GM12874 (cell line): ENCODE measurements at regions not wholly inside any gene's neighbourhood (a gene's known extent, or its start where the extent isn't known, plus 50 kb on each side); places are given as distances from the start of the nearest gene placed in this dataset.

Experiments
- TF ChIP-seq, protein P1 (sequence below): IDR thresholded peaks from 2 replicates; pipeline ENCODE4 v1.5.1; 2011; ENCODE audit warnings: low read depth, mild to moderate bottlenecking, control low read depth, low read length, moderate library complexity; ENCODE audit not compliant: insufficient read depth

GRCh38 chr5:2591777-2592453 lies 159.6 kb downstream of the IRX2 start:
- TF ChIP-seq, protein P1, sequence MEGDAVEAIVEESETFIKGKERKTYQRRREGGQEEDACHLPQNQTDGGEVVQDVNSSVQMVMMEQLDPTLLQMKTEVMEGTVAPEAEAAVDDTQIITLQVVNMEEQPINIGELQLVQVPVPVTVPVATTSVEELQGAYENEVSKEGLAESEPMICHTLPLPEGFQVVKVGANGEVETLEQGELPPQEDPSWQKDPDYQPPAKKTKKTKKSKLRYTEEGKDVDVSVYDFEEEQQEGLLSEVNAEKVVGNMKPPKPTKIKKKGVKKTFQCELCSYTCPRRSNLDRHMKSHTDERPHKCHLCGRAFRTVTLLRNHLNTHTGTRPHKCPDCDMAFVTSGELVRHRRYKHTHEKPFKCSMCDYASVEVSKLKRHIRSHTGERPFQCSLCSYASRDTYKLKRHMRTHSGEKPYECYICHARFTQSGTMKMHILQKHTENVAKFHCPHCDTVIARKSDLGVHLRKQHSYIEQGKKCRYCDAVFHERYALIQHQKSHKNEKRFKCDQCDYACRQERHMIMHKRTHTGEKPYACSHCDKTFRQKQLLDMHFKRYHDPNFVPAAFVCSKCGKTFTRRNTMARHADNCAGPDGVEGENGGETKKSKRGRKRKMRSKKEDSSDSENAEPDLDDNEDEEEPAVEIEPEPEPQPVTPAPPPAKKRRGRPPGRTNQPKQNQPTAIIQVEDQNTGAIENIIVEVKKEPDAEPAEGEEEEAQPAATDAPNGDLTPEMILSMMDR: no peak

- TF ChIP-seq, protein P1: no peak
Measured at GRCh38 chr5:2588850-2589501, 162.5 kb downstream of the IRX2 start.

GRCh38 chr5:2587189-2588031 lies 164.1 kb downstream of the IRX2 start:
- TF ChIP-seq, protein P1: no peak

GRCh38 chr5:2586016-2586715 lies 165.3 kb downstream of the IRX2 start:
- TF ChIP-seq, protein P1: no peak

- TF ChIP-seq, protein P1: no peak
Measured at GRCh38 chr5:2584579-2585269, 166.8 kb downstream of the IRX2 start.

DNA sequence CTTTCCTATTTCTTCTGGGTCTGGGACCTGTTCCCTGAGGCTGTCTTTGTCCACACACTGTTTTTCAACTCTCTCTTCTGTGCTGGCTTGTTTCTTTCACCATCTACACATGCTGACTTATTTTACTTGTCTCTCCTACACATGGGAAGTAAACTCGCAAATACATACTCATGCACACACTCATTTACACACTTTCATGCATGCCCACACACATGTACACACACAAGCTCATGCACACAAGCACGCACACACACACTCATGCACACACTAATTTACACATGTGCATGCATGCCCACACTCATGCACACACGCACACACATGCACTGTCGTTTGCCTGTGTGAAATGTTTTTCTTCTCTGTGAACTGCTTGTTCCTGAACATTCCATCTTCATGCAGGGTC lies 169.0 kb downstream of the IRX2 start:
- TF ChIP-seq, protein P1: no peak

DNA sequence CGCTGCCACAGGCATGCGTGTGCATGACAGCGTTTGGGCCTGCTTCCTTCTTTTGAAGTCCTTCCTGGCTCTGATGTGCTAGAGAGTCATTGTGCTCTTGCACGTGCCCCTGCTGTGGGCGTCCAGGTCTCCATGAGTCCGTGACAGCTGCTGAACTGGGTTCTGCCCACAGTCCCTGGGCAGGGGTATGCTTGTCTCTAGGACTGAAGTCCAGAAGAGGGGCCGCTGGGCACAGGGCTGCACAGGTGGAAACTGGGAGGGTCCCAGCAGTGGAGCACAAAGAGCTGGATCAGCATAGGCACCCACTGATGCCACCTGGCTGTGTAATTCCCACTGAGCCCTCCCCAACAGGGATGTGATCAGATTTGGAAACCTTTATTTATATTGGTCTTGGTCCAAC lies 169.4 kb downstream of the IRX2 start:
- TF ChIP-seq, protein P1: no peak
